OCI-LY1 (cell line): ENCODE measurements at regions not wholly inside any gene's neighbourhood (a gene's known extent, or its start where the extent isn't known, plus 50 kb on each side); places are given as distances from the start of the nearest gene placed in this dataset.

Experiments
- H2AFZ ChIP-seq: fragments of 200-600 bp; sonication (generic), shearing (Covaris generic); 2 replicates; pipeline ENCODE4 v1.6.0; 2014; ENCODE audit warnings: antibody characterized with exemption, mild to moderate bottlenecking, low read length
- H3F3A ChIP-seq: fragments of 200-600 bp; sonication (generic), shearing (Covaris generic); 2 replicates; pipeline ENCODE4 v1.6.0; 2014; ENCODE audit warnings: mild to moderate bottlenecking, antibody characterized with exemption, low read length, moderate library complexity; ENCODE audit not compliant: insufficient read depth
- H3K27ac ChIP-seq: fragments of 200-600 bp; sonication (generic); 2 replicates; pipeline ENCODE4 v1.5.1; 2014; ENCODE audit warnings: low read length, mixed run types, mild to moderate bottlenecking, low read depth; ENCODE audit not compliant: poor library complexity, severe bottlenecking
- H3K27me3 ChIP-seq: fragments of 200-600 bp; sonication (generic); 2 replicates; pipeline ENCODE4 v1.6.0; 2014; ENCODE audit warnings: antibody characterized with exemption, mild to moderate bottlenecking, low read length, moderate library complexity; ENCODE audit not compliant: insufficient read depth
- H3K36me3 ChIP-seq: fragments of 200-600 bp; sonication (generic); 2 replicates; pipeline ENCODE4 v1.6.1; 2014; ENCODE audit warnings: mild to moderate bottlenecking, antibody characterized with exemption, low read length, moderate library complexity, mixed read lengths; ENCODE audit not compliant: insufficient read depth
- H3K4me1 ChIP-seq: fragments of 200-600 bp; sonication (generic); 2 replicates; pipeline ENCODE4 v1.5.1; 2014; ENCODE audit warnings: mild to moderate bottlenecking, low read length, moderate library complexity; ENCODE audit not compliant: insufficient read depth, severe bottlenecking
- H3K4me2 ChIP-seq: fragments of 200-600 bp; sonication (generic), shearing (Covaris generic); 2 replicates; pipeline ENCODE4 v1.6.1; 2014; ENCODE audit warnings: low read length
- H3K4me3 ChIP-seq: fragments of 200-600 bp; sonication (generic); 2 replicates; pipeline ENCODE4 v1.5.1; 2014; ENCODE audit warnings: low read length, low read depth, mild to moderate bottlenecking, mixed read lengths; ENCODE audit not compliant: poor library complexity, severe bottlenecking
- H3K79me2 ChIP-seq: fragments of 200-600 bp; shearing (Covaris generic); 2 replicates; pipeline ENCODE4 v1.6.1; 2016; ENCODE audit warnings: mixed run types, low read length, mixed read lengths; ENCODE audit not compliant: insufficient read depth
- H3K9ac ChIP-seq: fragments of 200-600 bp; sonication (generic), shearing (Covaris generic); 2 replicates; pipeline ENCODE4 v1.6.1; 2014; ENCODE audit warnings: mild to moderate bottlenecking, low read length, mixed read lengths
- H3K9me2 ChIP-seq: fragments of 200-600 bp; sonication (generic), shearing (Covaris generic); 2 replicates; pipeline ENCODE4 v1.6.1; 2014; ENCODE audit warnings: low read depth, mild to moderate bottlenecking, low read length, mixed read lengths
- H3K9me3 ChIP-seq: fragments of 200-600 bp; shearing (Covaris generic); 2 replicates; pipeline ENCODE4 v1.6.1; 2014; ENCODE audit warnings: low read length, mixed read lengths
- H4K20me1 ChIP-seq: fragments of 200-600 bp; sonication (generic), shearing (Covaris generic); 2 replicates; pipeline ENCODE4 v1.6.0; 2016; ENCODE audit warnings: mild to moderate bottlenecking, low read length; ENCODE audit not compliant: insufficient read depth
- EZH2 ChIP-seq: fragments of 200-600 bp; sonication (generic), shearing (Covaris generic); IDR thresholded peaks from 2 replicates; pipeline ENCODE4 v1.8.0; 2017; ENCODE audit warnings: borderline replicate concordance, mixed run types, mild to moderate bottlenecking, antibody characterized with exemption, low read length, moderate library complexity, mixed read lengths
- TF ChIP-seq, protein P1 (sequence below): fragments of 200-600 bp; sonication (generic), shearing (Covaris generic); IDR thresholded peaks from 2 replicates; pipeline ENCODE4 v1.5.1; 2017; ENCODE audit warnings: mild to moderate bottlenecking, antibody characterized with exemption, low read length, moderate library complexity, mixed read lengths

DNA sequence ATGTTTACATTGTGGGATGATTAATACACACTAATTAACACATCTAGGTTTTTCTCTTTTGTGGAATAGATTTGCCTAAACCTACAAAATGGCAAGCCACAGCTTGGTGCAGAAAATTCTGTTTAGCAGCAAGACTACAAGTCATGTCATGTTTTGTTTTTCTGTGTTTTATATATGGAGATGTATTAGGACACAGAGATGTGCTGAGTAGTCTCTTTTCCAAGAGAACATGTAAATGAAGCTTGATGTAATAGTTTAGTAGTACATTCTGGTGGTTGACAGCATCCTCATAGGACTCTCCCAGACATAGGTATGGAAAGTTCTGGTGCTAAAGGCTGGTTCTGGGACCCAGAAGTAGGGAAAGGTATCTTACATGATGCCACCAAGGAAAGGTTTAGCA is 1345.4 kb downstream of the CDH11 start:
- H3K9me3 ChIP-seq = no peaks in the 10 kb centered on the region
- no peak overlapping the region for H2AFZ ChIP-seq
- H3K4me1 ChIP-seq = peaks cover 6% of the 10 kb centered on the region
- H3K27ac ChIP-seq = no peak overlapping the region
- H3K9ac ChIP-seq = no peak overlapping the region
- H3K9me2 ChIP-seq = no peaks in the 10 kb centered on the region
- TF ChIP-seq EZH2 = no peak
- TF ChIP-seq, protein P1, sequence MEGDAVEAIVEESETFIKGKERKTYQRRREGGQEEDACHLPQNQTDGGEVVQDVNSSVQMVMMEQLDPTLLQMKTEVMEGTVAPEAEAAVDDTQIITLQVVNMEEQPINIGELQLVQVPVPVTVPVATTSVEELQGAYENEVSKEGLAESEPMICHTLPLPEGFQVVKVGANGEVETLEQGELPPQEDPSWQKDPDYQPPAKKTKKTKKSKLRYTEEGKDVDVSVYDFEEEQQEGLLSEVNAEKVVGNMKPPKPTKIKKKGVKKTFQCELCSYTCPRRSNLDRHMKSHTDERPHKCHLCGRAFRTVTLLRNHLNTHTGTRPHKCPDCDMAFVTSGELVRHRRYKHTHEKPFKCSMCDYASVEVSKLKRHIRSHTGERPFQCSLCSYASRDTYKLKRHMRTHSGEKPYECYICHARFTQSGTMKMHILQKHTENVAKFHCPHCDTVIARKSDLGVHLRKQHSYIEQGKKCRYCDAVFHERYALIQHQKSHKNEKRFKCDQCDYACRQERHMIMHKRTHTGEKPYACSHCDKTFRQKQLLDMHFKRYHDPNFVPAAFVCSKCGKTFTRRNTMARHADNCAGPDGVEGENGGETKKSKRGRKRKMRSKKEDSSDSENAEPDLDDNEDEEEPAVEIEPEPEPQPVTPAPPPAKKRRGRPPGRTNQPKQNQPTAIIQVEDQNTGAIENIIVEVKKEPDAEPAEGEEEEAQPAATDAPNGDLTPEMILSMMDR = no peak
- no peaks in the 10 kb centered on the region for H3K79me2 ChIP-seq
- H4K20me1 ChIP-seq = no peaks in the 10 kb centered on the region
- H3K4me2 ChIP-seq = no peak overlapping the region
- H3K27me3 ChIP-seq = no peaks in the 10 kb centered on the region
- no peaks in the 10 kb centered on the region for H3F3A ChIP-seq
- no peaks in the 10 kb centered on the region for H3K36me3 ChIP-seq
- H3K4me3 ChIP-seq = no peak overlapping the region

DNA sequence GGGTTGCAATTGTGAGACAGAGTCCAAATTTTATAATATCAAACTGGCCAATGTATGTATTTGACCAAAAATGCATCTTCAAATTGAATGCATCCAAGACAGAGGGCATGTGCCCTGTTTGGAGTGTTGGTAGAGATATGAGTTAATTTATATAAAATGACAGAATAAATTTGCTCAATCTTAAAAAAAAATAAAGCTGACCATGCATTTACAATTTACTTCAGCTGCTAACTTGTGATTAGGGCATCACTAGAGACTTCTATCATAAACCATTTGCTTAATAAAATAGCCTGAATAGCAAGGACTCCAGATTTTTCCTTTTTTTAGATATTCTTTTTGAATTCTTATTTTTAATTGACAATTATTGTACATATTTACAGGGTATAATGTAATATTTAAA is 1345.8 kb downstream of the CDH11 start:
- TF ChIP-seq, protein P1 = no peak
- no peak for TF ChIP-seq EZH2
- Histone ChIP-seq H3K4me3 (no peak overlapping the region), H3K79me2 (no peaks in the 10 kb centered on the region)

DNA sequence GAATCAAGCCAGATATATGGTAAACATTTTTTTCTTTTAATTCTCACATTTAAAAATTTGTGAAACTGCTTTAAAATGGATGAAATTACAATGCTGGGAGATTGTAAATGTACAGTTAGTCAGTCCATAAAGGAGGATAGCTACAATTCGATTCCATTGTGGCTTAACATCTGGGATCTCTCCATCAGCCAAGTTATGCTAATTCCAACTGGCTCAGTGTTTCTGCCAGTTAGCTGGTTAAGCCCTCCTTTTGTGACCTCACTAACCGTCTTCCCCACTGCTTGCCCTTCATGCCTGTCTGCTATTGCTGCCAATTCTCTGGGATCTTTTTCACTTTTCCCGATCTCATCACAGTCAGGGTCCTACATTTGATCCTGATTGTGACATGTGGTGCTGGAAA is 1347.6 kb downstream of the CDH11 start:
- Histone ChIP-seq H3K36me3 (no peaks in the 10 kb centered on the region), H3K27me3 (no peaks in the 10 kb centered on the region)

More for the DNA sequence above, 1345.8 kb downstream of the CDH11 start:
- H3K4me1 ChIP-seq = peaks cover 6% of the 10 kb centered on the region
- no peak overlapping the region for H3K4me2 ChIP-seq
- H3K9me3 ChIP-seq = no peaks in the 10 kb centered on the region
- no peaks in the 10 kb centered on the region for H3F3A ChIP-seq
- no peaks in the 10 kb centered on the region for H3K36me3 ChIP-seq
- H2AFZ ChIP-seq = no peak overlapping the region
- H3K9ac ChIP-seq = no peak overlapping the region
- H4K20me1 ChIP-seq = no peaks in the 10 kb centered on the region
- no peaks in the 10 kb centered on the region for H3K27me3 ChIP-seq
- no peak overlapping the region for H3K27ac ChIP-seq
- H3K9me2 ChIP-seq = no peaks in the 10 kb centered on the region

More for the DNA sequence above, 1347.6 kb downstream of the CDH11 start:
- Histone ChIP-seq H3K4me3 (no peak overlapping the region), H3K79me2 (no peaks in the 10 kb centered on the region), H3F3A (no peaks in the 10 kb centered on the region), H2AFZ (no peak overlapping the region), H4K20me1 (no peaks in the 10 kb centered on the region), H3K4me1 (peaks cover 6% of the 10 kb centered on the region), H3K27ac (no peak overlapping the region), H3K4me2 (no peak overlapping the region), H3K9me3 (no peaks in the 10 kb centered on the region), H3K9me2 (no peaks in the 10 kb centered on the region), H3K9ac (no peak overlapping the region)
- TF ChIP-seq, protein P1 = no peak
- no peak for TF ChIP-seq EZH2
